Ascending aorta (tissue), 2 donors: ENCODE measurements at regions not wholly inside any gene's neighbourhood (a gene's known extent, or its start where the extent isn't known, plus 50 kb on each side); places are given as distances from the start of the nearest gene placed in this dataset.

ENCODE experiments used
- DNase-seq, 2 donors: peaks; one replicate each; pipeline ENCODE4 v3.0.0-alpha.2; 2019; ENCODE audit warnings: low spot score in 2 of 2
- H3K27ac ChIP-seq, 2 donors: fragments of 200-600 bp; sonication (generic); one replicate each; pipeline ENCODE4 v1.5.1; 2016 to 2017; ENCODE audit warnings: mild to moderate bottlenecking in 1 of 2
- H3K27me3 ChIP-seq: fragments of 200-600 bp; sonication (generic); one replicate; pipeline ENCODE4 v1.5.1; 2017
- H3K36me3 ChIP-seq, 2 donors: fragments of 200-600 bp; sonication (generic); one replicate each; pipeline ENCODE4 v1.5.1; 2016
- H3K4me1 ChIP-seq, 2 donors: fragments of 200-600 bp; sonication (generic); one replicate each; pipeline ENCODE4 v1.5.1; 2016 to 2017; ENCODE audit warnings: mild to moderate bottlenecking in 1 of 2
- H3K4me3 ChIP-seq, 2 donors: fragments of 200-600 bp; sonication (generic); one replicate each; pipeline ENCODE4 v1.5.1; 2016 to 2017; ENCODE audit warnings: mild to moderate bottlenecking in 1 of 2
- H3K9me3 ChIP-seq, 2 donors: fragments of 200-600 bp; sonication (generic); one replicate each; pipeline ENCODE4 v1.5.1; 2016
- intact Hi-C: fragments of 100-400 bp; cut with DNase I; formaldehyde crosslinking; loops from one replicate; pipeline ENCODE4 v1.15.1; 2023
- TF ChIP-seq, protein P1 (sequence below), 3 experiments: fragments of 200-600 bp in 2 of 3; fragments of 450-650 bp in 1 of 3; sonication (generic) in 2 of 3; IDR thresholded peaks; one replicate each; pipeline ENCODE4 v1.5.1; 2016 to 2019; ENCODE audit warnings: antibody characterized with exemption in 3 of 3, mild to moderate bottlenecking in 1 of 3, moderate library complexity in 1 of 3

DNA sequence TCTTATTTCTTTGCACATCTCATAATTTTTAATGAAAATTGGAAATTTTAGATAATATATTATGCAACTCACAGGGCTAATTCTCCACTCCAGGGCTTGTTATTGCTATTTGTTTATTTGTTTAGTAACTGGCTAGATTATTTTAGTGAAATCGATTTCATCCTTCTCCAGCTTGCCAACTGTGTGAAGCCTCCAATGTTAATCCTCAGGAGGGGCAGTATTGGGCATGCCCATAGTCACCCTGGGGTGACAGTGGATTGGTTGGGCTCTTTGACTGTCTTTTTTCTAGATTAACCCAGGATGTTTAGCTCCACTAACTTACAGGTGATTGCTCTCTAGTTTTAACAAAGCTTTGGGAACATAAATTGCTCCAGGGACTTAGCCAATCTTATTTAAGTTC, 450.1 kb downstream of the BMP2 start:
- intact Hi-C loops, result no loop called here
- no peaks in the 10 kb centered on the region for H3K4me1 ChIP-seq
- no peak overlapping the region for H3K4me3 ChIP-seq
- H3K27me3 ChIP-seq, result no peaks in the 10 kb centered on the region
- no peak for DNase-seq
- TF ChIP-seq, protein P1, sequence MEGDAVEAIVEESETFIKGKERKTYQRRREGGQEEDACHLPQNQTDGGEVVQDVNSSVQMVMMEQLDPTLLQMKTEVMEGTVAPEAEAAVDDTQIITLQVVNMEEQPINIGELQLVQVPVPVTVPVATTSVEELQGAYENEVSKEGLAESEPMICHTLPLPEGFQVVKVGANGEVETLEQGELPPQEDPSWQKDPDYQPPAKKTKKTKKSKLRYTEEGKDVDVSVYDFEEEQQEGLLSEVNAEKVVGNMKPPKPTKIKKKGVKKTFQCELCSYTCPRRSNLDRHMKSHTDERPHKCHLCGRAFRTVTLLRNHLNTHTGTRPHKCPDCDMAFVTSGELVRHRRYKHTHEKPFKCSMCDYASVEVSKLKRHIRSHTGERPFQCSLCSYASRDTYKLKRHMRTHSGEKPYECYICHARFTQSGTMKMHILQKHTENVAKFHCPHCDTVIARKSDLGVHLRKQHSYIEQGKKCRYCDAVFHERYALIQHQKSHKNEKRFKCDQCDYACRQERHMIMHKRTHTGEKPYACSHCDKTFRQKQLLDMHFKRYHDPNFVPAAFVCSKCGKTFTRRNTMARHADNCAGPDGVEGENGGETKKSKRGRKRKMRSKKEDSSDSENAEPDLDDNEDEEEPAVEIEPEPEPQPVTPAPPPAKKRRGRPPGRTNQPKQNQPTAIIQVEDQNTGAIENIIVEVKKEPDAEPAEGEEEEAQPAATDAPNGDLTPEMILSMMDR (IDR thresholded peaks at IDR 0.05), result no peak
- H3K27ac ChIP-seq, result no peak overlapping the region
- no peaks in the 10 kb centered on the region for H3K9me3 ChIP-seq
- no peaks in the 10 kb centered on the region for H3K36me3 ChIP-seq

DNA sequence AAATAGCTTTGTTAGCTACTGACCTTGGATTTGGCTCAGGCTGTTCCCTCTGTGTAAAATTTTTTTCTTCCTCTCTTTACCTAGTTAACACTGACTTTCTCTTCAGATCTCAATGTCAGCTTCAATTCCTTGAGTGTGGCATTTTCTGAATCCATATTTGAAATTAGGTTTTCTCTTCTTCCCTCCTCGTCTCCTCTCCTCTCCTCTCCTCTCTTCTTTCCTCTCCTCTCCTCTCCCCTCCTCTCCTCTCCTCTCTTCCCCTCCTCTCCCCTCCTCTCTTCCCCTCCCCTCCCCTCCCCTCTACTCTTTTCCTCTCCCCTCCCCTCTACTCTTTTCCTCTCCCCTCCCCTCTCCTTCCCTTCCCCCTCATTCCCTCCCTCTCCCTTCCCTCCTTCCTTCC, 453.3 kb downstream of the BMP2 start:
- Histone ChIP-seq H3K27ac (no peak overlapping the region), H3K27me3 (no peaks in the 10 kb centered on the region), H3K4me1 (no peaks in the 10 kb centered on the region), H3K4me3 (no peak overlapping the region), H3K36me3 (no peaks in the 10 kb centered on the region), H3K9me3 (peaks cover 0 to 7% of the 10 kb centered on the region in 2 donors)
- intact Hi-C loops, result no loop called here
- TF ChIP-seq, protein P1 (IDR thresholded peaks at IDR 0.05), result no peak
- no peak for DNase-seq

DNA sequence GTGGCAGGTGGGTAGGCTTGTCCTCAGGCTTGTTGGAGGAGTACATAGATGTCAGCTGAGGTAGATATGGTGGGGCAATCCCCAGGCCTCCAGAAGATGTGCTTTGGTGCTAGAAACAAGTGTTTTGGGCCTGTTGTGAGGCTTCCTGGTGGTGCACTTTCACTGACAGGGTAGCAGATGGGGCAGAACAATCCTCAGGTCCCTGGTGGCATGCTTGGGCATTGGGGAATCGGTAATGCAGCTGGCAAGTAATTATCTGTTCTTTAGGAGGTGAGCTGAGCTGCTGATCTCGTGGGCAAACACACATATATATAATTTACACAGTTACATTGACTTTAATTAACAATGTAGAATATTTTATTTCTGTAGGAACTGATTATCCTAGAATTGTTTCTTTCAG, 458.7 kb downstream of the BMP2 start:
- Histone ChIP-seq H3K4me3 (no peak overlapping the region), H3K9me3 (peaks cover 0 to 7% of the 10 kb centered on the region in 2 donors), H3K4me1 (no peaks in the 10 kb centered on the region), H3K27ac (no peak overlapping the region), H3K36me3 (no peaks in the 10 kb centered on the region), H3K27me3 (no peaks in the 10 kb centered on the region)
- TF ChIP-seq, protein P1 (IDR thresholded peaks at IDR 0.05), result no peak
- intact Hi-C loops, result no loop called here
- no peak for DNase-seq

DNA sequence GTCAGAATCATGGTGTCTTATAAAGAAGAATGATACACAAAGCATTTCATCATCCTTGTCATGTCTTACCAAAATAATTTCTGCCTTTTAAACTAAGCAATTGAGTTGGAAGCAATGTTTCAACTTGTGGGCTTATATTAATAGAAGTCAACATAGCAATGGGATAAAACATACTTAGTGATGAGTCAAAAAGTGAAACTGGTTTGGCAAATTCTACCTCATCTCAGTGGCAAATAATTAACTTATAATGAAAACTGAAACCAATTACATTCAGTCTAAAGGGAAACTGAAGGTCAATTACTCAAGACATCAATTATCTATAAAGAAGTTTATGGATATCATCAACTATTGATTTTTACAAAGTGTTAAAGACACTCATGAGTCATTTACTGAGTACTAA, 463.8 kb downstream of the BMP2 start:
- DNase-seq, result no peak
- peaks cover 0 to 10% of the 10 kb centered on the region in 2 donors for H3K9me3 ChIP-seq
- TF ChIP-seq, protein P1 (IDR thresholded peaks at IDR 0.05), result no peak
- no peaks in the 10 kb centered on the region for H3K4me1 ChIP-seq
- no peaks in the 10 kb centered on the region for H3K36me3 ChIP-seq
- H3K27me3 ChIP-seq, result no peaks in the 10 kb centered on the region
- H3K4me3 ChIP-seq, result no peak overlapping the region
- intact Hi-C loops, result no loop called here
- no peak overlapping the region for H3K27ac ChIP-seq

DNA sequence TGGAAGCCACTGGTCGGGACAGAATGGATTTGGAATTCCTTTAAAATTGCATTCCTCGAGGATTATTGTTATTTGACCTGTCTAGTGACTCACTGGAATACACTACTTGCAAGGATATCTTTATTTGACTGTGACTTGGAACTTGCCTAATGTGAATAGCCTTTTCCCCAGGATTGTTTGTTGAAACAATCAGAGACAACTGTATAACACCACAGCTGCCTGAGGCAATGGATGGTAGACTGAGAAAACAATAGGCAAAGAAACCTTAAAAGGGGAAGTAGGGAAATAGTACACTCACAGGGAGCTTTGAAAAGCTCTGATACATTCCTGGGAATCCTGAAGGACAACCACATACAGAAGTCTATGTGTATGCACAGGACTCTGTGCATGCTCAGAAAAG, 465.3 kb downstream of the BMP2 start:
- Histone ChIP-seq H3K27me3 (no peaks in the 10 kb centered on the region), H3K9me3 (peaks cover 0 to 10% of the 10 kb centered on the region in 2 donors), H3K4me1 (no peaks in the 10 kb centered on the region), H3K4me3 (no peak overlapping the region), H3K27ac (no peak overlapping the region), H3K36me3 (no peaks in the 10 kb centered on the region)
- TF ChIP-seq, protein P1 (IDR thresholded peaks at IDR 0.05), result no peak
- intact Hi-C loops, result no loop called here
- no peak for DNase-seq

DNA sequence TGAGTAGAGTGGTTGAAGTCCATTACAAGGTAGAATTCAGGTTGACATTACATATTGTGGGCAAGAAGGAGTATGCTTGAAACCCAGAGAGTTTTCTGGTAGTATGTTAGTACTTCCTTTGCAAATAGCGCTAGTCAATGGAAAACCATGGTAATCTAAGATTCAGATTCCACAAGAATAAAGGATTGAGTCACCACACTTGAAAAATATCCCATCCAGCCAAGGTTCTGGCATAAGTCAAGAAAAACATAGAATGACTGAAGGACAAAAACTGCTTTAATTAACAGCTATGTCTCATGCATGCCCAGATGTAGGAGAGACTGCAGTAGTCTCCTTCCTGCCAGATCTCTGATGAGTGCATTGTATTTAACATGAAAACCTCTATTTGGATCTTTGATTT, 469.8 kb downstream of the BMP2 start:
- no peaks in the 10 kb centered on the region for H3K27me3 ChIP-seq
- no peak overlapping the region for H3K27ac ChIP-seq
- no peak overlapping the region for H3K4me3 ChIP-seq
- TF ChIP-seq, protein P1 (IDR thresholded peaks at IDR 0.05), result no peak
- H3K36me3 ChIP-seq, result no peaks in the 10 kb centered on the region
- H3K9me3 ChIP-seq, result peaks cover 0 to 9% of the 10 kb centered on the region in 2 donors
- intact Hi-C loops, result no loop called here
- no peak for DNase-seq
- no peaks in the 10 kb centered on the region for H3K4me1 ChIP-seq
